ENCODE measurements at regions not wholly inside any gene's neighbourhood (a gene's known extent, or its start where the extent isn't known, plus 50 kb on each side); places are given as distances from the start of the nearest gene placed in this dataset.

- no peak for TF ChIP-seq CTCF (IDR thresholded peaks at IDR 0.05; ENCODE audit: low read length)
- TF ChIP-seq EZH2 (IDR thresholded peaks at IDR 0.05; ENCODE audit: borderline replicate concordance, low read length), result no peak
Observed at GRCh38 chr1:8076176-8076575, 50.1 kb upstream of the ERRFI1 start.
